SJSA1 (cell line): ENCODE measurements at regions not wholly inside any gene's neighbourhood (a gene's known extent, or its start where the extent isn't known, plus 50 kb on each side); places are given as distances from the start of the nearest gene placed in this dataset.

Experiments
- DNase-seq, 2 experiments: peaks; one replicate each; pipeline ENCODE4 v3.0.0-alpha.2; 2015 to 2020; ENCODE audit warnings: low spot score in 2 of 2, low read depth in 1 of 2
- H3K27ac ChIP-seq: fragments of 250-450 bp; sonication (Bioruptor Pico); 2 replicates; pipeline ENCODE4 v1.5.1; 2020; ENCODE audit warnings: mild to moderate bottlenecking, moderate library complexity
- H3K27me3 ChIP-seq: fragments of 250-450 bp; sonication (Bioruptor Pico); replicated peaks from 2 replicates; pipeline ENCODE4 v1.5.1; 2020; ENCODE audit warnings: mild to moderate bottlenecking, moderate library complexity
- H3K36me3 ChIP-seq: fragments of 250-450 bp; sonication (Bioruptor Pico); 2 replicates; pipeline ENCODE4 v1.5.1; 2020; ENCODE audit warnings: mild to moderate bottlenecking
- H3K4me1 ChIP-seq: fragments of 250-450 bp; sonication (Bioruptor Pico); replicated peaks from 2 replicates; pipeline ENCODE4 v1.6.1; 2021; ENCODE audit warnings: mild to moderate bottlenecking
- H3K4me3 ChIP-seq: fragments of 250-450 bp; sonication (Bioruptor Pico); 2 replicates; pipeline ENCODE4 v1.5.1; 2020; ENCODE audit warnings: mild to moderate bottlenecking
- H3K9me3 ChIP-seq: fragments of 250-450 bp; sonication (Bioruptor Pico); replicated peaks from 2 replicates; pipeline ENCODE4 v1.5.1; 2020; ENCODE audit warnings: mild to moderate bottlenecking

DNA sequence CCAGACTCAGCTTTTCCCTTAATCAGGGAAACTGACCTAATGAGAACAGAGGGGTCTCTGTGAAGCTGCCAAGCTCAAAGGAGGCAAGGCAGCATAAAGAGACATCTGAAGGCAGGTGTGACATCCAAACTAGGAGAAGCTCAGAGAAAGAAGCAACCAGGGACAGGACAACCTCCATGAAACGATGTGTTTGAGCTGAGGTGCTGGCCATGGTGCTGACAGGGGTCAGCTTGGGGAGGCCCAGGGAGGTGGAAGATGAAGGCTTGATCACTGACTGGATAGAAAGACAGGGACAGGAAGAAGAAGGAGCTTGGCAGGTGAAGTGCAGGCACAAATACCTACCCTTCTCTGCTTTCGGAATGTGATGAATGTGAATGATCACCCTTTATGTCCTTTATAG, 179.5 kb upstream of the NSMCE3 start:
- Histone ChIP-seq H3K36me3 (no peaks in the 10 kb centered on the region), H3K4me1 (no peaks in the 10 kb centered on the region), H3K27me3 (no peaks in the 10 kb centered on the region; the same call in 1 of the 2 replicates), H3K4me3 (no peak overlapping the region), H3K9me3 (no peaks in the 10 kb centered on the region), H3K27ac (no peak overlapping the region)
- no peak for DNase-seq

- DNase-seq: no peak
- Histone ChIP-seq H3K27me3 (no peaks in the 10 kb centered on the region; the same call in 1 of the 2 replicates), H3K9me3 (no peaks in the 10 kb centered on the region), H3K4me3 (no peak overlapping the region), H3K4me1 (no peaks in the 10 kb centered on the region), H3K27ac (no peak overlapping the region), H3K36me3 (no peaks in the 10 kb centered on the region)
Observed at GRCh38 chr15:29448320-29448719, 178.7 kb upstream of the NSMCE3 start.

GRCh38 chr15:29446480-29446879, 176.9 kb upstream of the NSMCE3 start:
- no peaks in the 10 kb centered on the region for H3K36me3 ChIP-seq
- H3K9me3 ChIP-seq: no peaks in the 10 kb centered on the region
- no peak overlapping the region for H3K4me3 ChIP-seq
- no peak for DNase-seq
- H3K4me1 ChIP-seq: no peaks in the 10 kb centered on the region
- H3K27ac ChIP-seq: no peak overlapping the region
- H3K27me3 ChIP-seq: no peaks in the 10 kb centered on the region

- DNase-seq: no peak
- Histone ChIP-seq H3K27me3 (no peaks in the 10 kb centered on the region), H3K9me3 (no peaks in the 10 kb centered on the region), H3K4me3 (no peak overlapping the region), H3K4me1 (no peaks in the 10 kb centered on the region), H3K27ac (no peak overlapping the region), H3K36me3 (no peaks in the 10 kb centered on the region)
Observed at GRCh38 chr15:29442532-29442931, 172.9 kb upstream of the NSMCE3 start.

DNA sequence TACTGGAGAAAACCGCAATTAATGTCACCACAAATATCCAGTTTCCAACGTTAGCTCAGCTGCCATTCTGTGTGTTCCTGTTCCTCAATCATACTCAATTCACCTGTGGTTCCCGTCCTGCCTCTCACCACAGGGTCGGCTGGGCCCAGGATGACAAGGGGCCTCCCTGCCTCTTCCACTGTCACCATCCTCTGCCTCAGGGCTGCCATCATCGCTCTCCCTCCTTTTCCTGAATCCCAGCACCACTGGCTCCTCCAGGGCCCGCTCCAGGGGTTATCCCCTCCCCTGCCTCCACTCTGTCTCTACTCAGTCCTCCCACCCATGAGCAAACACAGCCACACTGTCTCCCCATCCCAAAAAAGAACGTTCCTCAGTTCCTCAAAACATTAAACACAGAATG, 170.9 kb upstream of the NSMCE3 start:
- Histone ChIP-seq H3K27me3 (no peaks in the 10 kb centered on the region), H3K36me3 (no peaks in the 10 kb centered on the region), H3K27ac (no peak overlapping the region), H3K9me3 (no peaks in the 10 kb centered on the region), H3K4me3 (no peak overlapping the region), H3K4me1 (no peaks in the 10 kb centered on the region)
- no peak for DNase-seq

DNA sequence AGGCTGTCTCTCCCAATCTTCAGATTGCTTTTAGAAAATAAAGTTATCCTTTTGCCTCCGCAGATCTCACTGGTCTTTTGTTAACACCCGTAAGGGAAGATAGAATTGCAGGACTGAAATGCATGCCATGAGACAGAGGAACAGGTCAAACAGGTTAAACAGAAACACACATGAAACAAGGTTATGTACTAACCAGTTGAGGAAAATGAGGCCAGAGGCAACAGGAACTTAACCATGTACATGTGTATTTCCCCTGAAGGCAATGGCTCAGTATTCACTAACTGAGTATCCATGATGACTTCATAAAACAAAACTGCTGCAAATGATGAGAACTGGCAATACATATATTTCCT, 169.1 kb upstream of the NSMCE3 start:
- Histone ChIP-seq H3K4me1 (no peaks in the 10 kb centered on the region), H3K9me3 (no peaks in the 10 kb centered on the region), H3K27ac (no peak overlapping the region), H3K36me3 (no peaks in the 10 kb centered on the region), H3K27me3 (0 out of 2 replicates have a peak, but pooled peaks cover 3% of the 10 kb centered on the region), H3K4me3 (no peak overlapping the region)
- no peak for DNase-seq

DNA sequence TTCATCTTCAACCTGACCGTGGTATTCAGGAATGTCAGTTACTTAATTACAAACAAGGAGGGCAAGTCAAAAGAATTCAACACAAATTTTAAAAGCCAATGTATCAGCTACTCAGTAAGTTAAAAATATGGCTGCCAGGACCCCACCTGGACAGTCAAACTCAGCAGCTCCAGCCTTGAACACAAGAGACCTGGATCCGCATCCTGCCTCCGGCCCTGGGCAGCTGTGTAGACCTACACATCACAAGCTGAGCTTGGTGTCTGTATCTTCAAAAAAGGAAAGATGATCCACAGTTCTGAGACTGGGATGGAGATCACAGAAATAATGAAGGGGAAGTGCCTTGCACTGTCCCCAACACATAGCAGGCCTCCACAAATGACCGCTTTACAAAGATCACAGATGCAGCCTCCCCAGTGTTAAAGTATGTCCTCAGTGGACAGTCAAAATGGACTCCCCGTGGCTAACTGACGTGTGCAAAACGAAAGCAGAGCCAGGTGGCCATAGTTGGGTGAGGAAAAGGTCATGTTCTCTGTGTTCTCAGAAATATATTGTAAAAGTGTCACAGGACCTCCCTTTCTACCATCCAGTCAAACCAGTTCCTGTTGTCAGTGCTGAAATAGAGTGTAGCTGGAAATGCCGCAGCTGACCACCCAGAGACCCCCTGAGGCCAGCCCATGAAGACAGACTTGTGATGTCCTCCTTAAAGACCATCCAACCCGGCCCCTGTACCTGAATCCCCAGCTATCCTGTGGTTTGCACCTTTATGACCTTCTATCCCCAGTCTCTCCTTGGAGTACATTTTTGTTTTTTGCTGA, 168.5 kb upstream of the NSMCE3 start:
- Histone ChIP-seq H3K9me3 (no peaks in the 10 kb centered on the region), H3K27me3 (0 out of 2 replicates have a peak, but pooled peaks cover 3% of the 10 kb centered on the region), H3K4me1 (no peaks in the 10 kb centered on the region), H3K36me3 (no peaks in the 10 kb centered on the region), H3K4me3 (no peak overlapping the region), H3K27ac (no peak overlapping the region)
- DNase-seq: no peak

DNA sequence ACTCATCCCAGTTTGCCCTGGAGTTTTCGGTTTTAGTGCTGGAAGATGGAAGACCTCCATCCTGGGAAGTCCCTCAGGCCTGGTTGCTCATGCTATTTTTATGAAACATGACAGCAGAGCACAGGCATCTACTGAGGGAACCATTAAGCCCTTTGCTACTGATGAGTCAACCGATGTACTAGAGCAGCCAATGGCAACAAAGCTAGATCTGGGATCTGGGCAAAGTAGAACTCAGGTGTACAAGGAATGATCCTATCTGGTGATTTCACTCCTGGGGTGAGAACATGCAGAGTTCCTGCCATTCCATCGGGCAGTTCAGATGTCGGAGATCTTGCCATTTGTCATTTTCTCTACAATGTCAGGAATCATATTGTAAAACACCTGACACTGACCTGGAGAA, 166.2 kb upstream of the NSMCE3 start:
- Histone ChIP-seq H3K4me1 (no peaks in the 10 kb centered on the region), H3K4me3 (no peak overlapping the region), H3K36me3 (no peaks in the 10 kb centered on the region), H3K27ac (no peak overlapping the region), H3K9me3 (no peaks in the 10 kb centered on the region), H3K27me3 (0 out of 2 replicates have a peak, but pooled peaks cover 3% of the 10 kb centered on the region)
- no peak for DNase-seq

GRCh38 chr15:29434280-29434679, 164.7 kb upstream of the NSMCE3 start:
- 0 out of 2 replicates have a peak, but pooled peaks cover 3% of the 10 kb centered on the region for H3K27me3 ChIP-seq
- H3K4me1 ChIP-seq: no peaks in the 10 kb centered on the region
- H3K36me3 ChIP-seq: no peaks in the 10 kb centered on the region
- H3K4me3 ChIP-seq: no peak overlapping the region
- DNase-seq: no peak
- no peaks in the 10 kb centered on the region for H3K9me3 ChIP-seq
- no peak overlapping the region for H3K27ac ChIP-seq

GRCh38 chr15:29433507-29434248, 164.1 kb upstream of the NSMCE3 start:
- no peak overlapping the region for H3K27ac ChIP-seq
- H3K9me3 ChIP-seq: no peaks in the 10 kb centered on the region
- H3K36me3 ChIP-seq: no peaks in the 10 kb centered on the region
- no peak overlapping the region for H3K4me3 ChIP-seq
- no peak for DNase-seq
- H3K27me3 ChIP-seq: 0 out of 2 replicates have a peak, but pooled peaks cover 3% of the 10 kb centered on the region
- no peaks in the 10 kb centered on the region for H3K4me1 ChIP-seq

DNA sequence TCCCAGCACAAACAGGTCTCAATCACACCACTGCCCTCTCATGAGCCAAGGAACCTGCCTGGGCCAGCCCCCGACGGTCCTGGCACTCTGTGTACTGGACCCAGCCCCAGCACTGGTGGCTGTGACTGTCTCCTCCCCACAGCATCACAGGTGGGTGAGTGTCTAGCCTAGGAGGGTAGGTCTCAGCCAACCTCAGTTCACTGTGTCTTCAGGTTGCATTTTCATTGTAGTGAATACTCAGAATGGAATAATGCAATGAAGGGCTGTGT, 163.4 kb upstream of the NSMCE3 start:
- Histone ChIP-seq H3K4me1 (no peaks in the 10 kb centered on the region), H3K4me3 (no peak overlapping the region), H3K27me3 (0 out of 2 replicates have a peak, but pooled peaks cover 3% of the 10 kb centered on the region), H3K9me3 (no peaks in the 10 kb centered on the region), H3K27ac (no peak overlapping the region), H3K36me3 (no peaks in the 10 kb centered on the region)
- DNase-seq: no peak

GRCh38 chr15:29432191-29433049, 162.8 kb upstream of the NSMCE3 start:
- Histone ChIP-seq H3K36me3 (no peaks in the 10 kb centered on the region), H3K4me1 (no peaks in the 10 kb centered on the region), H3K9me3 (no peaks in the 10 kb centered on the region), H3K4me3 (no peak overlapping the region), H3K27ac (no peak overlapping the region), H3K27me3 (0 out of 2 replicates have a peak, but pooled peaks cover 3% of the 10 kb centered on the region)
- DNase-seq: no peak

- no peak overlapping the region for H3K27ac ChIP-seq
- H3K4me1 ChIP-seq: no peaks in the 10 kb centered on the region
- DNase-seq: no peak
- H3K9me3 ChIP-seq: no peaks in the 10 kb centered on the region
- 0 out of 2 replicates have a peak, but pooled peaks cover 3% of the 10 kb centered on the region for H3K27me3 ChIP-seq
- H3K36me3 ChIP-seq: no peaks in the 10 kb centered on the region
- H3K4me3 ChIP-seq: no peak overlapping the region
Observed at GRCh38 chr15:29430831-29431230, 161.2 kb upstream of the NSMCE3 start.

- H3K27me3 ChIP-seq: 0 out of 2 replicates have a peak, but pooled peaks cover 3% of the 10 kb centered on the region
- no peaks in the 10 kb centered on the region for H3K9me3 ChIP-seq
- no peaks in the 10 kb centered on the region for H3K4me1 ChIP-seq
- H3K4me3 ChIP-seq: no peak overlapping the region
- no peak for DNase-seq
- no peak overlapping the region for H3K27ac ChIP-seq
- no peaks in the 10 kb centered on the region for H3K36me3 ChIP-seq
Observed at GRCh38 chr15:29430124-29430523, 160.5 kb upstream of the NSMCE3 start.
